Sigmoid colon (tissue), 6 donors: ENCODE measurements at regions not wholly inside any gene's neighbourhood (a gene's known extent, or its start where the extent isn't known, plus 50 kb on each side); places are given as distances from the start of the nearest gene placed in this dataset.

ENCODE experiments used
- DNase-seq: peaks from one replicate; pipeline ENCODE4 v3.0.0-alpha.2; 2019
- H3K27ac ChIP-seq, 4 donors: fragments of 200-600 bp; sonication (generic); one replicate each; pipeline ENCODE4 v1.5.1; 2016 to 2019; ENCODE audit warnings: mild to moderate bottlenecking in 1 of 4
- H3K27me3 ChIP-seq, 3 donors: fragments of 200-600 bp; sonication (generic); one replicate each; pipeline ENCODE4 v1.5.1; 2019; ENCODE audit warnings: mild to moderate bottlenecking in 1 of 3
- H3K36me3 ChIP-seq, 4 donors: fragments of 200-600 bp; sonication (generic); one replicate each; pipeline ENCODE4 v1.5.1; 2016 to 2019
- H3K4me1 ChIP-seq, 4 donors: fragments of 200-600 bp; sonication (generic); one replicate each; pipeline ENCODE4 v1.5.1; 2017 to 2019
- H3K4me3 ChIP-seq, 4 donors: fragments of 200-600 bp; sonication (generic); one replicate each; pipeline ENCODE4 v1.5.1; 2017 to 2019; ENCODE audit warnings: mild to moderate bottlenecking in 2 of 4, moderate library complexity in 1 of 4
- H3K9me3 ChIP-seq, 4 donors: fragments of 200-600 bp in 3 of 4; sonication (generic) in 3 of 4; one replicate each; pipeline versions ENCODE4 v1.5.1 to v1.6.1; 2013 to 2019
- EP300 ChIP-seq, 4 donors: sonication (generic); formaldehyde crosslinking; IDR thresholded peaks; one replicate each; pipeline ENCODE4 v1.6.1; 2017; ENCODE audit warnings: antibody characterized with exemption in 4 of 4
- POLR2A ChIP-seq, 2 donors: fragments of 450-650 bp; IDR thresholded peaks; one replicate each; pipeline ENCODE4 v1.6.1; 2016; ENCODE audit warnings: antibody characterized with exemption in 2 of 2, mild to moderate bottlenecking in 2 of 2, moderate library complexity in 2 of 2
- POLR2AphosphoS5 ChIP-seq, 4 donors: sonication (generic); formaldehyde crosslinking; IDR thresholded peaks; one replicate each; pipeline ENCODE4 v1.6.1; 2017; ENCODE audit warnings: antibody characterized with exemption in 4 of 4
- WGBS, 2 donors: extraction: QIAGEN DNeasy Blood & Tissue Kit; methylation state at CpG; one replicate each; pipeline ENCODE4 v1.1.7; 2013; 5-methylcytosine and 5-hydroxymethylcytosine counted together
- intact Hi-C: fragments of 100-400 bp; cut with DNase I; formaldehyde crosslinking; loops from one replicate; pipeline ENCODE4 v1.15.1; 2023
- TF ChIP-seq, protein P1 (sequence below), 4 experiments: fragments of 450-650 bp in 3 of 4; fragments of 200-600 bp in 1 of 4; IDR thresholded peaks; one replicate each; pipeline ENCODE4 v1.5.1; 2016 to 2019; ENCODE audit warnings: antibody characterized with exemption in 4 of 4, mild to moderate bottlenecking in 3 of 4, moderate library complexity in 2 of 4
- donor health status: healthy with polysubstance abuse.
- donor health status: healthy.

DNA sequence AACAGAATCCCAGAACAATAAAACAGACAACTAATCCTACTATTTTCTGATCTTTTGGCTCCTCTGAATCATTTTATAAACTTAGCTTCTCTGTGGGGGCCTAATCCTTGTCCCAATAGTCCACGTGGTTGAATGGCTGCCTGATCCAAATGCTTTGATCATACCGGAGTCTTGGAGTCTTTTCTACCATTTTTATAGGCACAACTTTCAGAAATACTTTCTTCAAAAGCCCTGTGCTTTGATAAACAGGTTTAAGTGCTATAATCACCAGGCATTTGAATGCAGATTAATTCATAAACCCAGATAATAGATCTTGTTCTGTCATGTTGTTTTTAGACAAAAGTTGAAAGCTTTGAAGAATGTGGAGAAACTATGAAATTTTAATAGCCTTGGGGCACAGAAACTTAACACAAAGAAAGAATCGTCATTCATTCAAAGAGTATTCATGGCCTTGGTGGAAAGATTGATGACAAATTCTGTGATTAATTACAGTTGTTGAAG is 163.7 kb downstream of the AHR start:
- intact Hi-C loops = no loop called here
- Histone ChIP-seq H3K9me3 (no peaks in the 10 kb centered on the region), H3K27ac (no peak overlapping the region), H3K4me3 (no peak overlapping the region), H3K27me3 (no peaks in the 10 kb centered on the region), H3K36me3 (no peaks in the 10 kb centered on the region), H3K4me1 (no peaks in the 10 kb centered on the region)
- 76 to 81% methylated on average over 3 of the region's 3 CpGs for WGBS, 2 donors
- no peak for DNase-seq
- TF ChIP-seq POLR2A (IDR thresholded peaks at IDR 0.05) = no peak

DNA sequence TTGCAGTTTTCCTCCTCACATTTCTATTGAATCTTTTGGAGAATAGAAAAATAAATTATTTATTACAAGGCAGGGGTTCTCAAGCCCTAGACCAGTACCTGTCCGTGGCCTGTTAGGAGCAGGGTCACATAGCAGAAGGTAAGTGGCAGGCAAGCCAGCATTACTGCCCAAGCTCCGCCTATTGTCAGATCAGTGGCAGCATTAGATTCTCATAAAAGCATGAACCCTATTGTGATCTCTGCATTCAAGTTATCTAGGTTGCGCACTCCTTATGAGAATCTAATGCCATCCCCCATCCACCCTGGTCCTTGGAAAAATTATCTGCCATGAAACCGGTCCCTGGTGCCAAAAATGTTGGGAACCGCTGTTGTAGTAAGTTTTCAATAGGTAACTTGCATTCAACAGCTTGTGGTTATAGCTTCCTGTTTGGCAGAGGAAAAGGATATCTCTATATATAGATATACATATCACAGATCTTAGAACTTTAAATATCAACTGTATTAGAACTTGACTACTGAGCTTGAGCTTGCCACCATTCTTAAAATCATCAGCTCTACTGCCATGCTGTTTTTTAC is 165.1 kb downstream of the AHR start:
- no peaks in the 10 kb centered on the region for H3K27me3 ChIP-seq
- no peaks in the 10 kb centered on the region for H3K4me1 ChIP-seq
- TF ChIP-seq POLR2A (IDR thresholded peaks at IDR 0.05) (no peak), EP300 (IDR thresholded peaks at IDR 0.05) (no peak), POLR2AphosphoS5 (IDR thresholded peaks at IDR 0.05) (no peak)
- TF ChIP-seq, protein P1, sequence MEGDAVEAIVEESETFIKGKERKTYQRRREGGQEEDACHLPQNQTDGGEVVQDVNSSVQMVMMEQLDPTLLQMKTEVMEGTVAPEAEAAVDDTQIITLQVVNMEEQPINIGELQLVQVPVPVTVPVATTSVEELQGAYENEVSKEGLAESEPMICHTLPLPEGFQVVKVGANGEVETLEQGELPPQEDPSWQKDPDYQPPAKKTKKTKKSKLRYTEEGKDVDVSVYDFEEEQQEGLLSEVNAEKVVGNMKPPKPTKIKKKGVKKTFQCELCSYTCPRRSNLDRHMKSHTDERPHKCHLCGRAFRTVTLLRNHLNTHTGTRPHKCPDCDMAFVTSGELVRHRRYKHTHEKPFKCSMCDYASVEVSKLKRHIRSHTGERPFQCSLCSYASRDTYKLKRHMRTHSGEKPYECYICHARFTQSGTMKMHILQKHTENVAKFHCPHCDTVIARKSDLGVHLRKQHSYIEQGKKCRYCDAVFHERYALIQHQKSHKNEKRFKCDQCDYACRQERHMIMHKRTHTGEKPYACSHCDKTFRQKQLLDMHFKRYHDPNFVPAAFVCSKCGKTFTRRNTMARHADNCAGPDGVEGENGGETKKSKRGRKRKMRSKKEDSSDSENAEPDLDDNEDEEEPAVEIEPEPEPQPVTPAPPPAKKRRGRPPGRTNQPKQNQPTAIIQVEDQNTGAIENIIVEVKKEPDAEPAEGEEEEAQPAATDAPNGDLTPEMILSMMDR (IDR thresholded peaks at IDR 0.05) = no peak
- no peaks in the 10 kb centered on the region for H3K36me3 ChIP-seq
- H3K27ac ChIP-seq = no peak overlapping the region
- H3K9me3 ChIP-seq = no peaks in the 10 kb centered on the region
- DNase-seq = no peak
- WGBS, 2 donors = 66 to 76% methylated on average over 5 of the region's 5 CpGs
- no peak overlapping the region for H3K4me3 ChIP-seq
- intact Hi-C loops = no loop called here

DNA sequence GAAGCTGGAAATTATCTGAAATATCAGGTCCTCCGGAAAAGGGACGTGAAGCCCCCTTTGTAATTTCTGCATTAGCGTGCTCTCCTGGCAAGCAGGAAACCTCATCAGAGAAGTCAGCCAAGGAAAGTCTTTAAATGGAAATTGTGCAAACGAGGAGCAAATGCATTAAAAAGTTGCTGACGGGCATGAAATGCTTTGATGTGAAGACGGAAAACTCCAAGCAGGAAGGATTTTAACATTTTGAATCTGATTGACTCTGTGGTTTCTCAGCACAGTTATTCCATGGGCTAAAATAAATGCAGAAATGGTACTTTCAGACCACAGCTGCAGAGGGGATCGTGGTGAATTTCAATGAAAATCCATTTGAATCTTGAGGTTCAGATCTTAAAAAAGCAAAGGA is 167.8 kb downstream of the AHR start:
- Histone ChIP-seq H3K36me3 (no peaks in the 10 kb centered on the region), H3K4me1 (no peaks in the 10 kb centered on the region), H3K4me3 (no peak overlapping the region), H3K9me3 (no peaks in the 10 kb centered on the region), H3K27ac (no peak overlapping the region), H3K27me3 (no peaks in the 10 kb centered on the region)
- TF ChIP-seq POLR2A (IDR thresholded peaks at IDR 0.05) (no peak), POLR2AphosphoS5 (IDR thresholded peaks at IDR 0.05) (no peak), EP300 (IDR thresholded peaks at IDR 0.05) (no peak)
- TF ChIP-seq, protein P1 (IDR thresholded peaks at IDR 0.05) = no peak
- intact Hi-C loops = no loop called here
- 47 to 85% methylated on average over 7 of the region's 7 CpGs for WGBS, 2 donors
- no peak for DNase-seq

DNA sequence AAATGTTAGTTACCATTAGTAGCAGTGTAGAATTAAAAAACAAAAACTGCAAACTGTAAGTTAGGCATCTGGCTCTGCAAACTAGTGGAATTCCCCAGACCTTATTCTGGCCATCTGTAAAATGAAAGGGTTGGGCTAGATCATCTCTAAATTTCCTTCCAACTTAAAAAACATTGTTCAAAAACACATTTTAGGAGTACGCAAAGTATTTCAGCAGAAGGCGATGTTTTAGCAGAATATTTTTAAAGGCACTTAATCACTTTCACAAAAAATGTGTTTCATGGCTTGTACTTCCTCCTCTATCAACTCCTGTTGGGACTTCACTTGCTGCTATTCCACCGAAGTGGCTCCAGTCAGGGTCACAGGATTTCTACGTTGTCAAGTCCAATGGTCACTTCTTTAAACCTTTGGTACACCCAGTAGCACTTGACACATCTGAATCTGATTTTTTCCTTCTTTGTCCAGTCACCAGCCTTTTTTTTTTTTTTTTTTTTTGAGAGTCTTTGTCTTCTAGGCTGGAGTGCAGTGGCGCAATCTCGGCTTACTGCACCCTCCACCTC is 169.0 kb downstream of the AHR start:
- Histone ChIP-seq H3K27ac (no peak overlapping the region), H3K27me3 (no peaks in the 10 kb centered on the region), H3K4me3 (no peak overlapping the region), H3K4me1 (no peaks in the 10 kb centered on the region), H3K9me3 (no peaks in the 10 kb centered on the region), H3K36me3 (no peaks in the 10 kb centered on the region)
- TF ChIP-seq POLR2AphosphoS5 (IDR thresholded peaks at IDR 0.05) = no peak
- TF ChIP-seq POLR2A (IDR thresholded peaks at IDR 0.05) = no peak
- TF ChIP-seq EP300 (IDR thresholded peaks at IDR 0.05) = no peak
- TF ChIP-seq, protein P1 (IDR thresholded peaks at IDR 0.05) = no peak
- WGBS, 2 donors = 92 to 94% methylated on average over 6 of the region's 6 CpGs
- intact Hi-C loops = no loop called here
- no peak for DNase-seq

DNA sequence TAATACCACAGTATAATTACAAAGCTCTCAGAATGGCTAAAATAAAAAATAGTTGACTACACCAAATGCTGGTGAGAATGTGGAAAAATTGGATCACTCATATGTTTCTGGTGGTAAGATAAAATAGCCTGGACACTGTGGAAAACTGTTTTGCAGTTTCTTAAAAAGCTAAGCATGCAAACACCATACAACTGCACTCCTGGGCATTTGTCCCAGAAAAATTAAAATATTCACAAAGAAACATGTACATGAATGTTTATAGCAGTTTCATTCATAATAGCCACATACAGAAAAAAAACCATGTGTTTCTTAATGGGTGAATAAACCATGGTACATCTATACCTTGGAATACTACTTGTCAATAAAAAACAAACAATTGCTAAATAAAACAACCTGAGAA is 172.9 kb downstream of the AHR start:
- TF ChIP-seq POLR2AphosphoS5 (IDR thresholded peaks at IDR 0.05) = no peak
- no peak for TF ChIP-seq EP300 (IDR thresholded peaks at IDR 0.05)
- TF ChIP-seq, protein P1 (IDR thresholded peaks at IDR 0.05) = no peak
- no peak for TF ChIP-seq POLR2A (IDR thresholded peaks at IDR 0.05)
- H3K27ac ChIP-seq = no peak overlapping the region
- no peaks in the 10 kb centered on the region for H3K36me3 ChIP-seq
- H3K27me3 ChIP-seq = no peaks in the 10 kb centered on the region
- no peak for DNase-seq
- no peaks in the 10 kb centered on the region for H3K4me1 ChIP-seq
- no peak overlapping the region for H3K4me3 ChIP-seq
- intact Hi-C loops = no loop called here
- H3K9me3 ChIP-seq = no peaks in the 10 kb centered on the region
